D721Med (cell line): ENCODE measurements at regions not wholly inside any gene's neighbourhood (a gene's known extent, or its start where the extent isn't known, plus 50 kb on each side); places are given as distances from the start of the nearest gene placed in this dataset.
"Not testable (repeated sequence)": the region's sequence is repeated elsewhere in the genome, so short reads cannot be mapped to it uniquely, and the experiment has no call there.

Experiments used
- DNase-seq: peaks from one replicate; pipeline ENCODE4 v3.0.0; 2011; ENCODE audit warnings: low spot score; ENCODE audit not compliant: insufficient read length
- FAIRE-seq: peaks from 2 replicates; lab custom pipeline; 2011; peaks lifted over from hg19 to GRCh38; lab: Jason Lieb, UNC
- TF ChIP-seq, protein P1 (sequence below): IDR thresholded peaks from 2 replicates; pipeline ENCODE4 v1.5.1; 2012; ENCODE audit warnings: mild to moderate bottlenecking, control low read depth; ENCODE audit not compliant: insufficient read depth; ENCODE audit errors: missing control alignments

DNA sequence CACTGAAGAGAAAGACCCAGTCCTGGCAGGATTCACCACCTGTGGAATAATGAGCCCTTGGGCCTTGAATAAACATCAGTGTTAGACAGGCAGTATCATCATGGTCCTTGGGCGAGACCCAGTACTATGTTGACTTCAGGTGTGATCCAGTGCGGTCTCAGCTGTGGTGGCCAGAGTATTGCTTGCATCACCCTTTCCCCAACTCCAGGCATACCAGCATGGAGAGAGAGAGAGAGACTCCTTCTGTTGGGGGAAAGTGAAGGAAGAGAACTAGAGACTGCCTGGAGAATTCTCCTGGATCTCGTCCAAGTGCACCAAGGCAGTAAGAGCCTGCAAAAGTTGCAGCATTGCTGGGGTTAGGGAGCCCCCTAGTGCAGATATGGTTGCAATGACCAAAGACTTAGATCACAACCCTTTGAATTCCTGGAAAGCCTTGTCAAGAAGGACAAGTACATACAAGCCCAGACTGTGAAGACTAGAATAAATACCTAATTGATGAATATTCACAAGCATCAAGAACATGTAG lies 61.1 kb upstream of the VAMP7 start:
- no peak for DNase-seq
- TF ChIP-seq, protein P1, sequence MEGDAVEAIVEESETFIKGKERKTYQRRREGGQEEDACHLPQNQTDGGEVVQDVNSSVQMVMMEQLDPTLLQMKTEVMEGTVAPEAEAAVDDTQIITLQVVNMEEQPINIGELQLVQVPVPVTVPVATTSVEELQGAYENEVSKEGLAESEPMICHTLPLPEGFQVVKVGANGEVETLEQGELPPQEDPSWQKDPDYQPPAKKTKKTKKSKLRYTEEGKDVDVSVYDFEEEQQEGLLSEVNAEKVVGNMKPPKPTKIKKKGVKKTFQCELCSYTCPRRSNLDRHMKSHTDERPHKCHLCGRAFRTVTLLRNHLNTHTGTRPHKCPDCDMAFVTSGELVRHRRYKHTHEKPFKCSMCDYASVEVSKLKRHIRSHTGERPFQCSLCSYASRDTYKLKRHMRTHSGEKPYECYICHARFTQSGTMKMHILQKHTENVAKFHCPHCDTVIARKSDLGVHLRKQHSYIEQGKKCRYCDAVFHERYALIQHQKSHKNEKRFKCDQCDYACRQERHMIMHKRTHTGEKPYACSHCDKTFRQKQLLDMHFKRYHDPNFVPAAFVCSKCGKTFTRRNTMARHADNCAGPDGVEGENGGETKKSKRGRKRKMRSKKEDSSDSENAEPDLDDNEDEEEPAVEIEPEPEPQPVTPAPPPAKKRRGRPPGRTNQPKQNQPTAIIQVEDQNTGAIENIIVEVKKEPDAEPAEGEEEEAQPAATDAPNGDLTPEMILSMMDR = peak; percentile 56
- FAIRE-seq = no peak

DNA sequence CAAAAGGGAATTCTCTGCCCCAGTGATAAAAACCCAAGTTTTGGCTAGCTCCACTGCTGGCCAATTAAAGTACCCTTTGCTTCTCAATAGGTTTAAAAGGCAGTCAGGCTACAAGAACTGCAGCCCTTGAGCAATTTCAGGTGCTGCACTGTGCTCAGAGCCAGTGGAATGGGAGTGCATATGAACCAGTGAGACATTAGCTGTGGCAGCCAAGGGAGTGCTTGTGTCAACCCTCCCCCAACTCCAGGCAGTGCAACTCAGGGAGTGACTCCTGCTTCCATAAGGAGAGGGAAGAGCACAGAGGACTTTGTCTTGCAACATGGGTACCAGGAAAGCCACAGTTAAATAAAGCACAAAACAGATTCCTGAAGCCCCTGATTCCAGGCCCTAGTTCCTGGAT lies 61.6 kb upstream of the VAMP7 start:
- TF ChIP-seq, protein P1 = no peak
- FAIRE-seq (no peak), DNase-seq (no peak)

DNA sequence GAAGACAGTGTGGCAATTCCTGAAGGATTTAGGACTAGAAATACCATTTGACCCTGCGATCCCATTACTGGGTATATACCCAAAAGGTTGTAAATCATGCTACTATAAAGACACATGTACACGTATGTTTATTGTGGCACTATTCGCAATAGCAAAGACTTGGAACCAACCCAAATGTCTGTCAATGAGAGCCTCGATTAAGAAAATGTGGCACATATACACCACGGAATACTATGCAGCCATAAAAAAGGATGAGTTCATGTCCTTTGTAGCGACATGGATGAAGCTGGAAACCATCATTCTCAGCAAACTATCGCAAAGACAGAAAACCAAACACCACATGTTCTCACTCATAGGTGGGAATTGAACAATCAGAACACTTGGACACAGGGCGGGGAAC lies 66.8 kb upstream of the VAMP7 start:
- not testable (repeated sequence) for DNase-seq, FAIRE-seq

DNA sequence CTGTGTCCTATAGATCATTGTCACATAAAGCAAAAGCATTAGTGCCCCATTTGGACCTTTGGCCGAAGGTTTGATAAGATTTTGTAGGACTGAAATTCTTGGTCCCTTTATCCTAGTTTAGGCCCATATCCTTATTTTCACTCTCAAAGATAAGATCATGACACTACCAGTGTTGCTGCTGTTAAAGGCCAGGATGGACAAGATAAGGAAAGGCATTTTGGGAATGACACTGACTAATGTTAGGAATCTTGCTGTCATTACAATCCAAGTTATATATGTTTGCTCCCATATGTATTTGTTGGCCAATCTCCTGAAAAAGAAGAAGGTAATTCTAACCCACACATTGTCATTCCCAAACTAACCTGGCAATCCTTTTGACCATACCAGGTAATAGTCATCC lies 101.3 kb upstream of the VAMP7 start:
- no peak for FAIRE-seq
- TF ChIP-seq, protein P1 = no peak
- DNase-seq = no peak

DNA sequence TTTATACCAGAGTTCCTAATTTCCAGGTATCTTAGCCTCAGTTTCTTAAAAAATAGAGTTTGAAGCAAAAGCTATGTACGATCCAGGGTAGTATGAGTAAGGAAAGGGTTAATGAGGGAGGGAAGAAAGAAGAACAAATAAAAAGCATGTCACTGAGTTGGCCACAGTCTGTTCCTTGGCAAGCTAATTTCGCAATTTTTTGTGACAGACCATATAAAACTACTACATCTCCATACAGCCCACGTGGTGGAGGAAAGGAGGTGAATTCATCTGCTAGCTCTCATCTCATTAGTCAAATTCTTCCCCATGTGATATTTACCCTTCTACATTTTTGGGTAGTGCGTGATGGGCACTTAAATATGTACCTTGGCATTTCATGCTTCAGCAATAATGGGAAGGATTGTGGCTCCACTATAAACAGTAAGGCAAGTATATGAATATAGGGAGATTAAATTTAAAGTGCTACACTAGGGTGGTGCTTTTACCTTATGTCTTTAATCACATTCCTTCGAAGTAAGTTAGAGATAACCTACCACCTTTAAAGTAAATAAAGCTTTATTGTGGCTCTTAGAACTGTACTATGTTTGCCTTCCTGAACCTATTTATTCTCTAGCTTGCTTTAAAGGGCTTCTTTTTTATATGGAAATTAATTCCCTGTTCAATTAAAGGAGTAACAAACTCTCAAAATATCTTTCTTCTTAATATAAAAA lies 102.1 kb upstream of the VAMP7 start:
- FAIRE-seq (no peak), DNase-seq (no peak)
- TF ChIP-seq, protein P1 = no peak

DNA sequence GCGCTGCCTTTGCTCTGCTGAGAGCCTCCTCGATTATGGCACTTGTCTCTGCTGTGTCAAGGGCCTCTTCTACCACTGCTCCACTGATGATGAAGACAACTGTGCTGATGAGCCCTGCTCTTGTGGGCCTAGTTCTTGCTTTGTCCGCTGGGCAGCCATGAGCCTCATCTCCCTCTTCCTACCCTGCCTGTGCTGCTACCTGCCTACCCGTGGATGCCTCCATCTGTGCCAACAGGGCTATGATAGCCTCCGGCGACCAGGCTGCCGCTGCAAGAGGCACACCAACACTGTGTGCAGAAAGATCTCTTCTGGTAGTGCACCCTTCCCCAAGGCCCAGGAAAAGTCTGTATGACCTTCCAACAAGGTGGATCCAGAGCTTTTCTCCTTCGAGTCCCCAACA lies 106.8 kb upstream of the VAMP7 start:
- no peak for DNase-seq
- FAIRE-seq = no peak
- TF ChIP-seq, protein P1 = no peak

DNA sequence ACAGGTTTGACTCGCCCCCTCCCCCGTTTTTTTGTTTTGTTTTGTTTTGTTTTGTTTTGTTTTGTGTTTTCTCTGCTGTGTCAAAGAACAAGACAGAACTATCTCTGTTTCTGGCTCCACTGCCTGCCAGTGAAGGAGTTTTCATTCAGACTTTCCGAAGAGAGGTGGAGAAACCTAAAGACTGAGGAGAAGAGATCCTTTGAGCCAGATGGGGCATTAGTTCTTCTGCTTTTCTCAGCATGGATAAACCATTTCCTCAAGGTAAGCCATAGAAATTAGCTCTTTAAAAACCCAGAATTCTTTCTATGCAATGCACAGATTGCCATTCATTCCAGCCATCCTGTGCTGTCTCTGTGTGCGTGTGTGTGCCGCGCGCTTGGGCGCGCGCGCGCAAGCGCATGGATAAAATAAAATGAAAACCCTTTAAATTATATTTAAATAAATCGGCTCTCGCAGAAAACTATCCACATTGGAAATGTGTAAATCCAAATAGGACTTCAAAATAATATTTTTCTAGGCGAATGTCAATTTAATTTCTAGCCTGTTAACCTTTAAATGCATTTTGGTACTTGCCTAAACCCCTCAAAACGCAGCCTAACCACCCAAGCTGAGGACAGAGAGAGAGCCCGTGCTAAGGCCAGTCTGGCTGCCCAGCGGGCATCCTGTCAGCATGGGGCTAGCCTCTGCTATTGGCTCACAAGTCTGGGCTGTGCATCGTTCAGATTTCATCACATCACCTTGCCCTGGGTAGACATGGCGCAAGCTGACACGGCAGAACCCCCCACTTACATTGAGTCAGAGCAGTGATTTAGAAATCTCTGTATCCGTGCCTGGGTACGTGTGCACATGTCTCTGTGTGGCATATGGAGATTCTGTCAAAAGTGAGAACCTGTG lies 113.0 kb upstream of the VAMP7 start:
- DNase-seq (no peak), FAIRE-seq (no peak)
- TF ChIP-seq, protein P1 = no peak
